Erythroblast (primary cell): ENCODE measurements at regions not wholly inside any gene's neighbourhood (a gene's known extent, or its start where the extent isn't known, plus 50 kb on each side); places are given as distances from the start of the nearest gene placed in this dataset.

ENCODE experiments used
- GATA1 ChIP-seq: IDR thresholded peaks from 2 replicates; pipeline ENCODE4 v1.6.1; 2011; ENCODE audit warnings: low read depth, mild to moderate bottlenecking, control low read depth, low read length, moderate library complexity
- POLR2A ChIP-seq: IDR thresholded peaks from 2 replicates; pipeline ENCODE4 v1.6.1; 2011; ENCODE audit warnings: mild to moderate bottlenecking, low read length

GRCh38 chr22:49492741-49493251, 334.9 kb downstream of the BRD1 start:
- TF ChIP-seq POLR2A = no peak
- TF ChIP-seq GATA1 = no peak
